GM12878 (cell line): ENCODE measurements at regions not wholly inside any gene's neighbourhood (a gene's known extent, or its start where the extent isn't known, plus 50 kb on each side); places are given as distances from the start of the nearest gene placed in this dataset.

Experiments used
- ATAC-seq: fragments of 200-7000 bp; cut with Tn5 transposase; 3 replicates; pipeline ENCODE4 v1.9.1; 2020; ENCODE audit warnings: mild to moderate bottlenecking, moderate library complexity
- BruUV-seq: library from RNA; stranded (reverse); fragments of 400-500 nt; replicated peaks from 2 replicates; lab custom pipeline; 2021; lab: Mats Ljungman, UMichigan
- CTCF ChIA-PET: fragments of 300-600 bp; sonication (Branson Sonifier 250); formaldehyde crosslinking; extraction: SDS; loops from one replicate; lab custom pipeline; 2021; ENCODE audit warnings: inconsistent platforms; lab: Yijun Ruan, JAX
- POLR2A ChIA-PET: fragments of 350-600 bp; formaldehyde crosslinking; extraction: SDS; loops from one replicate; lab custom pipeline; 2021; ENCODE audit warnings: inconsistent platforms; lab: Charles Lee
- RAD21 ChIA-PET: fragments of 300-600 bp; sonication (Branson Sonifier 250); formaldehyde crosslinking; loops from one replicate; lab custom pipeline; 2023; ENCODE audit warnings: antibody characterized with exemption; ENCODE audit not compliant: unreplicated experiment; lab: Charles Lee
- SMC1A ChIA-PET: fragments of 300-600 bp; sonication (Branson Sonifier 250); formaldehyde crosslinking; loops from one replicate; lab custom pipeline; 2023; ENCODE audit not compliant: unreplicated experiment, uncharacterized antibody; lab: Charles Lee
- DNase-seq: peaks from one replicate; pipeline ENCODE4 v3.0.0-alpha.2; 2011; ENCODE audit warnings: low read depth, low spot score
- FAIRE-seq: peaks from 3 replicates; lab custom pipeline; 2011; peaks lifted over from hg19 to GRCh38; lab: Jason Lieb, UNC
- H2AFZ ChIP-seq: 2 replicates; pipeline ENCODE4 v1.6.0; 2011; ENCODE audit warnings: low read depth, low read length, control low read depth; ENCODE audit not compliant: control insufficient read depth
- H3K27ac ChIP-seq: 2 replicates; pipeline ENCODE4 v1.5.1; 2011; ENCODE audit warnings: control low read depth; ENCODE audit not compliant: control insufficient read depth, insufficient read depth
- H3K27me3 ChIP-seq, 2 experiments: replicated peaks in 1 of 2; 2 replicates each; pipeline versions ENCODE4 v1.6.0 to v1.6.1; 2011; ENCODE audit warnings: low read length in 1 of 2; ENCODE audit not compliant: control insufficient read depth in 2 of 2, insufficient read depth in 2 of 2
- H3K36me3 ChIP-seq, 2 experiments: 2 replicates each; pipeline ENCODE4 v1.5.1; 2011; ENCODE audit warnings: low read length in 1 of 2; ENCODE audit not compliant: control insufficient read depth in 2 of 2, insufficient read depth in 2 of 2
- H3K4me1 ChIP-seq: 2 replicates; pipeline ENCODE4 v1.6.1; 2011; ENCODE audit warnings: mild to moderate bottlenecking, low read length, moderate library complexity, mixed read lengths; ENCODE audit not compliant: control insufficient read depth, insufficient read depth
- H3K4me2 ChIP-seq: 2 replicates; pipeline ENCODE4 v1.6.0; 2011; ENCODE audit warnings: control low read depth; ENCODE audit not compliant: control insufficient read depth, insufficient read depth
- H3K4me3 ChIP-seq: fragments of 200-600 bp; sonication (generic); 2 replicates; pipeline ENCODE4 v1.5.1; 2016
- H3K79me2 ChIP-seq: 2 replicates; pipeline ENCODE4 v1.6.0; 2011; ENCODE audit warnings: low read length; ENCODE audit not compliant: control insufficient read depth, insufficient read depth
- H3K9ac ChIP-seq: 2 replicates; pipeline ENCODE4 v1.8.0; 2011; ENCODE audit warnings: low read length, control low read depth, mixed read lengths; ENCODE audit not compliant: control insufficient read depth, insufficient read depth
- H3K9me3 ChIP-seq: replicated peaks from 3 replicates; pipeline ENCODE4 v1.5.1; 2011; ENCODE audit warnings: mild to moderate bottlenecking, low read length; ENCODE audit not compliant: control insufficient read depth, insufficient read depth
- H4K20me1 ChIP-seq: 2 replicates; pipeline ENCODE4 v1.6.0; 2011; ENCODE audit not compliant: control insufficient read depth, insufficient read depth
- CBX3 ChIP-seq: fragments of 200-600 bp; sonication (generic); IDR thresholded peaks from 2 replicates; pipeline ENCODE4 v1.6.1; 2016; ENCODE audit warnings: low read depth, borderline replicate concordance
- HSF1 ChIP-seq: fragments of 150-350 bp; IDR thresholded peaks from 2 replicates; pipeline ENCODE4 v1.6.1; 2014; ENCODE audit warnings: mild to moderate bottlenecking, low read depth, low read length
- IKZF1 ChIP-seq: fragments of 450-650 bp; conservative IDR thresholded peaks from 2 replicates; pipeline ENCODE4 v1.6.1; 2017; ENCODE audit warnings: antibody characterized with exemption, mild to moderate bottlenecking
- JUNB ChIP-seq: IDR thresholded peaks from 2 replicates; pipeline ENCODE4 v1.6.1; 2016; ENCODE audit warnings: antibody characterized with exemption, mild to moderate bottlenecking
- NFYB ChIP-seq: IDR thresholded peaks from 2 replicates; pipeline ENCODE4 v1.6.1; 2011; ENCODE audit warnings: low read depth, mild to moderate bottlenecking, low read length, improper control_type of control experiment, moderate library complexity; ENCODE audit not compliant: insufficient read depth
- NR2C2 ChIP-seq: IDR thresholded peaks from 2 replicates; pipeline ENCODE4 v1.6.1; 2011; ENCODE audit warnings: borderline replicate concordance, low read depth; ENCODE audit not compliant: control insufficient read depth, insufficient read length
- SP1 ChIP-seq: IDR thresholded peaks from one replicate; pipeline ENCODE4 v1.6.1; 2011; ENCODE audit warnings: low read depth, low read length
- STAT1 ChIP-seq: fragments of 450-650 bp; conservative IDR thresholded peaks from 2 replicates; pipeline ENCODE4 v1.6.1; 2014; ENCODE audit warnings: antibody characterized with exemption, mild to moderate bottlenecking
- SUPT20H ChIP-seq: IDR thresholded peaks from 2 replicates; pipeline ENCODE4 v1.6.1; 2011; ENCODE audit warnings: low read depth, mild to moderate bottlenecking, low read length, moderate library complexity, borderline replicate concordance; ENCODE audit not compliant: control insufficient read depth
- WGBS: methylation state at CpG from one replicate; pipeline ENCODE4 v1.1.6; 2016; ENCODE audit warnings: low lambda C conversion rate; ENCODE audit not compliant: insufficient replicate concordance, insufficient coverage; ENCODE audit errors: missing lambda C conversion rate; 5-methylcytosine and 5-hydroxymethylcytosine counted together
- in situ Hi-C: fragments of 300-500 bp; cut with MboI; formaldehyde crosslinking; loops from 9 replicates; pipeline ENCODE4 v1.14.3; 2018; ENCODE audit warnings: mixed read lengths
- intact Hi-C: fragments of 100-400 bp; cut with micrococcal nuclease; formaldehyde crosslinking; loops from one replicate; pipeline ENCODE4 v1.14.2; 2022; ENCODE audit not compliant: unreplicated experiment

DNA sequence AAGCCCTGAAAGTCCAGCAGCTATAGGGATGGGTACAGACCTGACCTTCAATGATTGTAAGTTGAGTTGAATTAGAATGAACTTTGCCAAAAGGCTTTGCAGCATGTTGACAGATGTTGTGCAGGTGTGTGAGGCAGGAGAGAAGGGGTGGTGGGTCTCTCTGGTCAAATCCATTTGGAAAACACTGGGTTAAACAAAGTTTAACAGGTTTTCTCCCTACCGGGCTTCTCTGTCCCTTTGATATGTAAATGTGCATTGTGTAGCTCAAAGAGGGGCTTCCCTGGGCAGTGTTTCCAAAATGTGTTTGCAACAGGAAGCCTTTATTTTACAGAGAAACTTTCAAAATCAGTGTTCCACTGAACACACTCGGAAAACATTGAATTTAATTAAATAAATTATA, 72.1 kb upstream of the BRINP1 start:
- intact Hi-C loops = no loop called here
- Histone ChIP-seq H3K4me1 (no peaks in the 10 kb centered on the region), H3K27ac (no peak overlapping the region), H3K79me2 (no peaks in the 10 kb centered on the region), H3K4me3 (no peak overlapping the region), H3K9ac (no peak overlapping the region), H3K27me3 (no peaks in the 10 kb centered on the region; a peak in 1 of 4 replicates), H3K4me2 (no peak overlapping the region), H2AFZ (no peak overlapping the region), H3K36me3 (no peaks in the 10 kb centered on the region), H3K9me3 (no peaks in the 10 kb centered on the region), H4K20me1 (no peaks in the 10 kb centered on the region)
- FAIRE-seq (no peak), DNase-seq (no peak), ATAC-seq (no peak)
- SMC1A ChIA-PET = no interaction called here
- 3% methylated on average over 2 of the region's 2 CpGs for WGBS
- in situ Hi-C loops = no loop called here
- RAD21 ChIA-PET = no interaction called here
- POLR2A ChIA-PET = no interaction called here
- CTCF ChIA-PET = no interaction called here
- BruUV-seq = no TSS peak
- no peak for TF ChIP-seq NR2C2
- no peak for TF ChIP-seq SUPT20H
- no peak for TF ChIP-seq JUNB
- TF ChIP-seq IKZF1 = no peak
- no peak for TF ChIP-seq STAT1
- no peak for TF ChIP-seq NFYB
- TF ChIP-seq SP1 = no peak
- no peak for TF ChIP-seq HSF1
- no peak for TF ChIP-seq CBX3
